Gastroesophageal sphincter (tissue), 3 donors: ENCODE measurements at regions not wholly inside any gene's neighbourhood (a gene's known extent, or its start where the extent isn't known, plus 50 kb on each side); places are given as distances from the start of the nearest gene placed in this dataset.

Experiments used
- CTCF ChIP-seq, 4 experiments: fragments of 200-600 bp in 2 of 4; fragments of 450-650 bp in 2 of 4; sonication (generic) in 1 of 4; IDR thresholded peaks; one replicate each; pipeline ENCODE4 v1.5.1; 2017 to 2019; ENCODE audit warnings: antibody characterized with exemption in 4 of 4, mild to moderate bottlenecking in 2 of 4, moderate library complexity in 2 of 4
- EP300 ChIP-seq: sonication (generic); formaldehyde crosslinking; IDR thresholded peaks from one replicate; pipeline ENCODE4 v1.6.1; 2017; ENCODE audit warnings: antibody characterized with exemption, mild to moderate bottlenecking
- POLR2A ChIP-seq, 2 donors: fragments of 450-650 bp; IDR thresholded peaks; one replicate each; pipeline ENCODE4 v1.6.1; 2017; ENCODE audit warnings: antibody characterized with exemption in 2 of 2, mild to moderate bottlenecking in 2 of 2, moderate library complexity in 1 of 2
- POLR2AphosphoS5 ChIP-seq: sonication (generic); formaldehyde crosslinking; IDR thresholded peaks from one replicate; pipeline ENCODE4 v1.6.1; 2017; ENCODE audit warnings: antibody characterized with exemption

GRCh38 chr14:21912367-21912766, 238.7 kb upstream of the OR4E1 start:
- no peak for TF ChIP-seq CTCF (IDR thresholded peaks at IDR 0.05)
- TF ChIP-seq POLR2A (IDR thresholded peaks at IDR 0.05), result no peak
- no peak for TF ChIP-seq POLR2AphosphoS5
- TF ChIP-seq EP300, result no peak
